AG10803 (cell line): ENCODE measurements at regions not wholly inside any gene's neighbourhood (a gene's known extent, or its start where the extent isn't known, plus 50 kb on each side); places are given as distances from the start of the nearest gene placed in this dataset.

Experiments used
- DNase-seq: peaks from one replicate; pipeline ENCODE4 v3.0.0; 2010; ENCODE audit warnings: low read depth
- H3K4me3 ChIP-seq: 2 replicates; pipeline ENCODE4 v1.5.1; 2011; ENCODE audit warnings: mild to moderate bottlenecking, low read length, control low read depth
- CTCF ChIP-seq: conservative IDR thresholded peaks from 2 replicates; pipeline ENCODE4 v1.5.1; 2011; ENCODE audit warnings: mild to moderate bottlenecking, low read length, control low read depth, inconsistent platforms

GRCh38 chr1:218575079-218575478 is 229.9 kb downstream of the TGFB2 start:
- TF ChIP-seq CTCF, result no peak
- no peak overlapping the region for H3K4me3 ChIP-seq
- no peak for DNase-seq

GRCh38 chr1:218575856-218576255 is 230.7 kb downstream of the TGFB2 start:
- no peak for DNase-seq
- no peak for TF ChIP-seq CTCF
- no peak overlapping the region for H3K4me3 ChIP-seq

GRCh38 chr1:218582646-218583045 is 237.5 kb downstream of the TGFB2 start:
- H3K4me3 ChIP-seq, result no peak overlapping the region
- TF ChIP-seq CTCF, result no peak
- no peak for DNase-seq

GRCh38 chr1:218584418-218585155 is 239.5 kb downstream of the TGFB2 start:
- DNase-seq, result no peak
- TF ChIP-seq CTCF, result no peak
- H3K4me3 ChIP-seq, result no peak overlapping the region

GRCh38 chr1:218585511-218586184 is 240.5 kb downstream of the TGFB2 start:
- H3K4me3 ChIP-seq, result no peak overlapping the region
- no peak for DNase-seq
- no peak for TF ChIP-seq CTCF

GRCh38 chr1:218587900-218588299 is 242.8 kb downstream of the TGFB2 start:
- no peak overlapping the region for H3K4me3 ChIP-seq
- TF ChIP-seq CTCF, result no peak
- DNase-seq, result no peak
